Tibial nerve (tissue), 4 donors: ENCODE measurements at regions not wholly inside any gene's neighbourhood (a gene's known extent, or its start where the extent isn't known, plus 50 kb on each side); places are given as distances from the start of the nearest gene placed in this dataset.

Experiments
- CTCF ChIP-seq, 5 experiments: fragments of 200-600 bp in 3 of 5; fragments of 450-650 bp in 2 of 5; sonication (generic) in 3 of 5; IDR thresholded peaks; one replicate each; pipeline ENCODE4 v1.5.1; 2016 to 2019; ENCODE audit warnings: antibody characterized with exemption in 5 of 5, mild to moderate bottlenecking in 3 of 5, moderate library complexity in 2 of 5
- EP300 ChIP-seq, 2 donors: sonication (generic); formaldehyde crosslinking; IDR thresholded peaks; one replicate each; pipeline ENCODE4 v1.6.1; 2017; ENCODE audit warnings: antibody characterized with exemption in 2 of 2, mild to moderate bottlenecking in 1 of 2
- POLR2A ChIP-seq, 2 donors: fragments of 450-650 bp; IDR thresholded peaks; one replicate each; pipeline ENCODE4 v1.6.1; 2017; ENCODE audit warnings: antibody characterized with exemption in 2 of 2, mild to moderate bottlenecking in 2 of 2, moderate library complexity in 2 of 2

DNA sequence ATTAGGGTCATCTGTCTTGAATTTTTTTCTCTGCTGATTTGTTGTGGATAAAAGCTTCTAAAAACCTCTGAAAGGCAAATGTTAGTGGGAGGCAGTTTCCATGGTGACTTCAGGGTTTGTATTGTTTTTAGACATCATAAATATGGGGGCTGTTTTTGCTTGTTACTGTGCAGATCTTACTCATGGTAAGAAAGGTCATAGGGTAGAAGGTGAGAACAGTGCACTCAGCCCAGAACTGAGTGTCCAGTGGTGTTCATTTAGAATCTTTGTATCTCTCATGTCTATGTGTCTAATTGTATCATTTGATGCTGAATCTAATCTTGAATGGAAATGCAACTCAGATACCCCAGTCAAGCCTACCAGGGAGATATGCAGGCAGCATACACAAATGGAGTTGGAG lies 609.8 kb downstream of the ZNF674 start:
- no peak for TF ChIP-seq CTCF (IDR thresholded peaks at IDR 0.05)
- no peak for TF ChIP-seq POLR2A (IDR thresholded peaks at IDR 0.05)
- no peak for TF ChIP-seq EP300 (IDR thresholded peaks at IDR 0.05)
